Calu3 (cell line): ENCODE measurements at regions not wholly inside any gene's neighbourhood (a gene's known extent, or its start where the extent isn't known, plus 50 kb on each side); places are given as distances from the start of the nearest gene placed in this dataset.

Experiments
- BruUV-seq: library from RNA; stranded (reverse); fragments of 400-500 nt; replicated peaks from 2 replicates; lab custom pipeline; 2021; lab: Mats Ljungman, UMichigan
- CTCF ChIA-PET: fragments of 300-600 bp; sonication (Branson Sonifier 250); formaldehyde crosslinking; loops from one replicate; lab custom pipeline; 2022; ENCODE audit warnings: antibody characterized with exemption; lab: Charles Lee
- DNase-seq: peaks from one replicate; pipeline ENCODE4 v3.0.0; 2022
- H3K27ac Mint-ChIP-seq: one replicate; pipeline ENCODE4 v1.8.0; 2022; ENCODE audit warnings: mixed read lengths; ENCODE audit not compliant: unreplicated experiment
- H3K27me3 Mint-ChIP-seq: one replicate; pipeline ENCODE4 v1.8.0; 2022; ENCODE audit warnings: mixed read lengths; ENCODE audit not compliant: unreplicated experiment
- H3K36me3 Mint-ChIP-seq: one replicate; pipeline ENCODE4 v1.8.0; 2022; ENCODE audit warnings: mild to moderate bottlenecking, moderate library complexity, mixed read lengths; ENCODE audit not compliant: insufficient read depth, unreplicated experiment
- H3K4me1 Mint-ChIP-seq: one replicate; pipeline ENCODE4 v1.8.0; 2022; ENCODE audit warnings: mild to moderate bottlenecking, low read depth, mixed read lengths; ENCODE audit not compliant: unreplicated experiment
- H3K4me3 Mint-ChIP-seq: one replicate; pipeline ENCODE4 v1.8.0; 2022; ENCODE audit warnings: mild to moderate bottlenecking, low read depth, moderate library complexity, mixed read lengths; ENCODE audit not compliant: unreplicated experiment
- H3K9me3 Mint-ChIP-seq: one replicate; pipeline ENCODE4 v1.8.0; 2022; ENCODE audit warnings: low read depth, mixed read lengths; ENCODE audit not compliant: unreplicated experiment
- CTCF ChIP-seq: fragments of 200-600 bp; IDR thresholded peaks from one replicate; pipeline ENCODE4 v1.8.0; 2022; ENCODE audit warnings: antibody characterized with exemption; ENCODE audit not compliant: unreplicated experiment
- intact Hi-C: fragments of 100-400 bp; cut with micrococcal nuclease; formaldehyde crosslinking; loops from one replicate; pipeline ENCODE4 v1.10.0; 2022; ENCODE audit not compliant: unreplicated experiment

- BruUV-seq: no TSS peak
- H3K4me1 Mint-ChIP-seq: peaks cover 9% of the 10 kb centered on the region
- intact Hi-C loops: no loop called here
- TF ChIP-seq CTCF: no peak
- H3K9me3 Mint-ChIP-seq: no peaks in the 10 kb centered on the region
- no peaks in the 10 kb centered on the region for H3K36me3 Mint-ChIP-seq
- CTCF ChIA-PET: no interaction called here
- no peaks in the 10 kb centered on the region for H3K27me3 Mint-ChIP-seq
- peak overlapping the region; percentile 29 for H3K4me3 Mint-ChIP-seq
- DNase-seq: no peak
- no peak overlapping the region for H3K27ac Mint-ChIP-seq
Observed at GRCh38 chr3:104291437-104291851, 1075.3 kb upstream of the ALCAM start.

- no peaks in the 10 kb centered on the region for H3K36me3 Mint-ChIP-seq
Observed at GRCh38 chr3:104291878-104292277, 1074.8 kb upstream of the ALCAM start.

GRCh38 chr3:104297617-104298016, 1069.1 kb upstream of the ALCAM start:
- intact Hi-C loops: no loop called here
- no peaks in the 10 kb centered on the region for H3K27me3 Mint-ChIP-seq
- no peak overlapping the region for H3K27ac Mint-ChIP-seq
- DNase-seq: no peak
- no peak for TF ChIP-seq CTCF
- no peak overlapping the region for H3K4me3 Mint-ChIP-seq
- BruUV-seq: no TSS peak
- no peaks in the 10 kb centered on the region for H3K36me3 Mint-ChIP-seq
- CTCF ChIA-PET: no interaction called here
- H3K4me1 Mint-ChIP-seq: no peaks in the 10 kb centered on the region
- no peaks in the 10 kb centered on the region for H3K9me3 Mint-ChIP-seq

More at GRCh38 chr3:104291878-104292277, 1074.8 kb upstream of the ALCAM start:
- CTCF ChIA-PET: no interaction called here
- H3K9me3 Mint-ChIP-seq: no peaks in the 10 kb centered on the region
- H3K4me1 Mint-ChIP-seq: peaks cover 9% of the 10 kb centered on the region
- no peak for DNase-seq
- no peak for TF ChIP-seq CTCF
- H3K27ac Mint-ChIP-seq: no peak overlapping the region
- intact Hi-C loops: no loop called here
- H3K4me3 Mint-ChIP-seq: peak overlapping the region; percentile 29
- no peaks in the 10 kb centered on the region for H3K27me3 Mint-ChIP-seq
- no TSS peak for BruUV-seq

GRCh38 chr3:104298662-104299061, 1068.0 kb upstream of the ALCAM start:
- Mint-ChIP-seq H3K4me3 (no peak overlapping the region), H3K9me3 (no peaks in the 10 kb centered on the region), H3K27ac (no peak overlapping the region), H3K36me3 (no peaks in the 10 kb centered on the region), H3K27me3 (no peaks in the 10 kb centered on the region), H3K4me1 (no peaks in the 10 kb centered on the region)
- no TSS peak for BruUV-seq
- CTCF ChIA-PET: no interaction called here
- no peak for TF ChIP-seq CTCF
- DNase-seq: no peak
- intact Hi-C loops: no loop called here
